ENCODE measurements at regions not wholly inside any gene's neighbourhood (a gene's known extent, or its start where the extent isn't known, plus 50 kb on each side); places are given as distances from the start of the nearest gene placed in this dataset.

DNA sequence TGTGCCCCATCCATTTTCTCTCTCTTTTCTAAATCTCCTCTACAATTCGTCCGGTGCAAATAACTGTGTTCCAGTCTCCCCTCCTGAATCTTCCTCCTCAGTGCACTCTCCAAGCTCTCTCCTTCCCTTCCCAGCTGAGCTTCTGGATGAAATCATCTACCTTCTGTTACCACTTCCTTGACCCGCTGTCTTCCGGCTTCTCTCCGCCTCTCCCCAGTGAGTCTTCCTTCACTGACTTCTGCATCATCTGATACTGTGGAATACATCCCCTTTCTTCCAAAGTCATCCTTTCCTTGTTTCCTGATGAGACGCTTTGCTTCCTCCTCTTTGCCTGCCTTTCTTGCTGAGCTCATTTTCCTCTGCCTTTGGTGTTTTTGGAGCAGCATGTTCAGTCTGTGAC, 96.9 kb downstream of the MAB21L3 start:
- no peak for FAIRE-seq

More for the DNA sequence above, 96.9 kb downstream of the MAB21L3 start:
- Histone ChIP-seq H3K9me3 (replicated peaks; ENCODE audit: control insufficient read depth, insufficient read depth, low read depth, low read length) (no peaks in the 10 kb centered on the region), H3K4me2 (ENCODE audit: insufficient read depth, low read length) (no peak overlapping the region), H3K27ac (ENCODE audit: extremely low read depth, low read depth, low read length) (no peak overlapping the region), H3K9ac (ENCODE audit: insufficient read depth in 1 of 2, low read depth in 2 of 2, low read length in 2 of 2) (no peak overlapping the region), H4K20me1 (replicated peaks; ENCODE audit: control insufficient read depth, insufficient read depth, low read length) (no peaks in the 10 kb centered on the region; the same call in 1 of the 2 replicates), H3K4me1 (replicated peaks in 1 of 2; ENCODE audit: control insufficient read depth in 2 of 2, insufficient read depth in 2 of 2, low read length in 2 of 2) (no peaks in the 10 kb centered on the region), H3K9me1 (ENCODE audit: control insufficient read depth, insufficient read depth, low read length) (no peaks in the 10 kb centered on the region), H2AFZ (ENCODE audit: low read depth, low read length) (no peak overlapping the region), H3K4me3 (no peak overlapping the region), H3K27me3 (ENCODE audit: control insufficient read depth in 2 of 2, insufficient read depth in 2 of 2, low read length in 2 of 2) (peaks cover 3 to 13% of the 10 kb centered on the region in 2 experiments; a peak in 3 of 5 replicates), H3K79me2 (ENCODE audit: control insufficient read depth, insufficient read depth, low read length) (no peaks in the 10 kb centered on the region), H3K36me3 (ENCODE audit: control insufficient read depth, insufficient read depth, low read length) (no peaks in the 10 kb centered on the region)
- ChIA-PET POLR2A (interaction anchor here (0.6 to 1.1 kb wide), 4 partner anchors 8 to 41 kb away, joined by 3 to 5 read pairs (median 4); no protein-coding TSS in a partner anchor), CTCF (ENCODE audit: low intra/inter-chr PET ratio) (no interaction called here)
- TF ChIP-seq ZNF41 (CRISPR knock-in tag; conservative IDR thresholded peaks at IDR 0.05) (no peak), STAT5A (IDR thresholded peaks at IDR 0.05; ENCODE audit: borderline replicate concordance, low read length) (no peak), THRAP3 (IDR thresholded peaks at IDR 0.05; ENCODE audit: borderline replicate concordance) (no peak), SMC3 (conservative IDR thresholded peaks at IDR 0.05; ENCODE audit: insufficient read depth, low read depth, low read length) (no peak), NFRKB (IDR thresholded peaks at IDR 0.05; ENCODE audit: low read depth) (no peak), BRF1 (IDR thresholded peaks at IDR 0.05; ENCODE audit: borderline replicate concordance, extremely low read depth, insufficient read length) (no peak), SFPQ (IDR thresholded peaks at IDR 0.05; ENCODE audit: low read depth, low read length) (no peak), NR2C2 (CRISPR knock-in tag; IDR thresholded peaks at IDR 0.05) (no peak), NR2C2 (tag; IDR thresholded peaks at IDR 0.05) (no peak), PHB2 (IDR thresholded peaks at IDR 0.05; ENCODE audit: low read depth) (no peak), TAF15 (IDR thresholded peaks at IDR 0.05; ENCODE audit: low read depth, low read length) (no peak), POLR2B (IDR thresholded peaks at IDR 0.05; ENCODE audit: low read depth, partially characterized antibody) (no peak)
- TF ChIP-seq, protein P1, sequence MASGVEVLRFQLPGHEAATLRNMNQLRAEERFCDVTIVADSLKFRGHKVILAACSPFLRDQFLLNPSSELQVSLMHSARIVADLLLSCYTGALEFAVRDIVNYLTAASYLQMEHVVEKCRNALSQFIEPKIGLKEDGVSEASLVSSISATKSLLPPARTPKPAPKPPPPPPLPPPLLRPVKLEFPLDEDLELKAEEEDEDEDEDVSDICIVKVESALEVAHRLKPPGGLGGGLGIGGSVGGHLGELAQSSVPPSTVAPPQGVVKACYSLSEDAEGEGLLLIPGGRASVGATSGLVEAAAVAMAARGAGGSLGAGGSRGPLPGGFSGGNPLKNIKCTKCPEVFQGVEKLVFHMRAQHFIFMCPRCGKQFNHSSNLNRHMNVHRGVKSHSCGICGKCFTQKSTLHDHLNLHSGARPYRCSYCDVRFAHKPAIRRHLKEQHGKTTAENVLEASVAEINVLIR (CRISPR knock-in tag; IDR thresholded peaks at IDR 0.05) = no peak
- in situ Hi-C loops (cut with MboI) (no loop called here), intact Hi-C loops (cut with micrococcal nuclease) (no loop called here)
- BruUV-seq (replicated peaks) = no TSS peak
- ATAC-seq (no peak), DNase-seq (ENCODE audit: extremely low read depth in 1 of 4, low spot score in 3 of 4) (no peak)
- 3% methylated on average over 6 of the region's 6 CpGs for WGBS (ENCODE audit: insufficient coverage, low coverage, missing lambda C conversion rate)

Measured in K562 (cell line).